ENCODE measurements at regions not wholly inside any gene's neighbourhood (a gene's known extent, or its start where the extent isn't known, plus 50 kb on each side); places are given as distances from the start of the nearest gene placed in this dataset.
"Not testable (repeated sequence)": the region's sequence is repeated elsewhere in the genome, so short reads cannot be mapped to it uniquely, and the experiment has no call there.

GRCh38 chr3:64392001-64392400 is 166.7 kb upstream of the PRICKLE2 start:
- no peak for DNase-seq (ENCODE audit: low spot score)

- DNase-seq (ENCODE audit: low spot score) = no peak
Measured at GRCh38 chr3:64390893-64391292, 165.6 kb upstream of the PRICKLE2 start.

GRCh38 chr3:64388886-64389285 is 163.6 kb upstream of the PRICKLE2 start:
- no peak for DNase-seq (ENCODE audit: low spot score)

- no peak for DNase-seq (ENCODE audit: low spot score)
Measured at GRCh38 chr3:64387688-64388087, 162.4 kb upstream of the PRICKLE2 start.

GRCh38 chr3:64385277-64385676 is 160.0 kb upstream of the PRICKLE2 start:
- no peak for DNase-seq (ENCODE audit: low spot score)

GRCh38 chr3:64384561-64384960 is 159.3 kb upstream of the PRICKLE2 start:
- DNase-seq (ENCODE audit: low spot score) = peak; percentile 17

GRCh38 chr3:64382153-64382552 is 156.9 kb upstream of the PRICKLE2 start:
- DNase-seq (ENCODE audit: low spot score) = no peak

GRCh38 chr3:64381367-64381766 is 156.1 kb upstream of the PRICKLE2 start:
- peak; percentile 38 for DNase-seq (ENCODE audit: low spot score)

GRCh38 chr3:64380546-64380945 is 155.3 kb upstream of the PRICKLE2 start:
- no peak for DNase-seq (ENCODE audit: low spot score)

- DNase-seq (ENCODE audit: low spot score) = no peak
Measured at GRCh38 chr3:64379221-64379620, 154.0 kb upstream of the PRICKLE2 start.

GRCh38 chr3:64377942-64378341 is 152.7 kb upstream of the PRICKLE2 start:
- DNase-seq (ENCODE audit: low spot score) = no peak

- no peak for DNase-seq (ENCODE audit: low spot score)
Measured at GRCh38 chr3:64375737-64376136, 150.5 kb upstream of the PRICKLE2 start.

GRCh38 chr3:64369390-64369789 is 144.1 kb upstream of the PRICKLE2 start:
- no peak for DNase-seq (ENCODE audit: low spot score)

- peak; percentile 16 for DNase-seq (ENCODE audit: low spot score)
Measured at GRCh38 chr3:64368257-64369020, 143.2 kb upstream of the PRICKLE2 start.

GRCh38 chr3:64365877-64366276 is 140.6 kb upstream of the PRICKLE2 start:
- no peak for DNase-seq (ENCODE audit: low spot score)

- DNase-seq (ENCODE audit: low spot score) = no peak
Measured at GRCh38 chr3:64363842-64364241, 138.6 kb upstream of the PRICKLE2 start.

- DNase-seq (ENCODE audit: low spot score) = no peak
Measured at GRCh38 chr3:64361962-64362735, 136.9 kb upstream of the PRICKLE2 start.

GRCh38 chr3:64361036-64361435 is 135.8 kb upstream of the PRICKLE2 start:
- DNase-seq (ENCODE audit: low spot score) = not testable (repeated sequence)

- DNase-seq (ENCODE audit: low spot score) = no peak
Measured at GRCh38 chr3:64360280-64360679, 135.0 kb upstream of the PRICKLE2 start.

- DNase-seq (ENCODE audit: low spot score) = no peak
Measured at GRCh38 chr3:64359735-64360134, 134.5 kb upstream of the PRICKLE2 start.

GRCh38 chr3:64358853-64359252 is 133.6 kb upstream of the PRICKLE2 start:
- DNase-seq (ENCODE audit: low spot score) = no peak

- DNase-seq (ENCODE audit: low spot score) = no peak
Measured at GRCh38 chr3:64358176-64358575, 132.9 kb upstream of the PRICKLE2 start.

GRCh38 chr3:64357481-64357880 is 132.2 kb upstream of the PRICKLE2 start:
- no peak for DNase-seq (ENCODE audit: low spot score)
